H1 (cell line): ENCODE measurements at regions not wholly inside any gene's neighbourhood (a gene's known extent, or its start where the extent isn't known, plus 50 kb on each side); places are given as distances from the start of the nearest gene placed in this dataset.
"Not testable (repeated sequence)": the region's sequence is repeated elsewhere in the genome, so short reads cannot be mapped to it uniquely, and the experiment has no call there.

Experiments used
- CTCF ChIA-PET: fragments of 300-600 bp; sonication (Branson Sonifier 250); formaldehyde crosslinking; loops from one replicate; lab custom pipeline; 2021; ENCODE audit not compliant: partially characterized antibody; lab: Charles Lee
- POLR2A ChIA-PET: fragments of 300-600 bp; sonication (Branson Sonifier 250); formaldehyde crosslinking; loops from one replicate; lab custom pipeline; 2021; ENCODE audit warnings: inconsistent platforms; ENCODE audit not compliant: partially characterized antibody; lab: Charles Lee
- DNase-seq, 2 experiments: peaks; one replicate each; pipeline versions ENCODE4 v3.0.0 to v3.0.0-alpha.2; 2010 to 2022; ENCODE audit warnings: low spot score in 2 of 2, low read depth in 1 of 2, mixed read lengths in 1 of 2
- FAIRE-seq: peaks from 2 replicates; lab custom pipeline; 2011; peaks lifted over from hg19 to GRCh38; lab: Jason Lieb, UNC
- H2AFZ ChIP-seq: 2 replicates; pipeline ENCODE4 v1.8.1; 2012; ENCODE audit warnings: low read length, inconsistent platforms
- H2AK5ac ChIP-seq: 2 replicates; pipeline ENCODE4 v1.6.1; 2013; ENCODE audit warnings: low read depth, low read length
- H2BK120ac ChIP-seq: replicated peaks from 2 replicates; pipeline ENCODE3; 2013; ENCODE audit warnings: low read depth, low read length, inconsistent platforms
- H2BK12ac ChIP-seq: 2 replicates; pipeline ENCODE4 v1.6.1; 2013; ENCODE audit warnings: low read depth, low read length
- H2BK15ac ChIP-seq: 2 replicates; pipeline ENCODE4 v1.6.1; 2013; ENCODE audit warnings: low read length
- H2BK20ac ChIP-seq: 2 replicates; pipeline ENCODE4 v1.6.1; 2013; ENCODE audit warnings: low read length
- H2BK5ac ChIP-seq: 2 replicates; pipeline ENCODE4 v1.6.1; 2013; ENCODE audit warnings: low read depth, low read length
- H3K14ac ChIP-seq: 2 replicates; pipeline ENCODE4 v1.6.1; 2013; ENCODE audit warnings: inconsistent platforms; ENCODE audit not compliant: insufficient read length
- H3K18ac ChIP-seq: 2 replicates; pipeline ENCODE4 v1.6.1; 2013; ENCODE audit warnings: low read length; ENCODE audit errors: extremely low read depth
- H3K23ac ChIP-seq: 2 replicates; pipeline ENCODE4 v1.6.1; 2013; ENCODE audit warnings: inconsistent platforms; ENCODE audit not compliant: insufficient read length
- H3K23me2 ChIP-seq: 2 replicates; pipeline ENCODE4 v1.6.1; 2013; ENCODE audit warnings: low read depth, low read length
- H3K27ac ChIP-seq: 2 replicates; pipeline ENCODE4 v1.6.1; 2011; ENCODE audit warnings: low read depth, low read length, inconsistent platforms
- H3K27me3 ChIP-seq, 4 experiments: replicated peaks in 1 of 4; 1 replicate in 1 of 4; 2 replicates in 3 of 4; pipeline versions ENCODE4 v1.6.1 to v1.8.1; 2011 to 2013; ENCODE audit warnings: low read length in 3 of 4, mild to moderate bottlenecking in 3 of 4, inconsistent platforms in 2 of 4, mixed read lengths in 2 of 4, moderate library complexity in 1 of 4; ENCODE audit not compliant: control insufficient read depth in 3 of 4, insufficient read depth in 3 of 4; ENCODE audit errors: extremely low read depth in 1 of 4
- H3K36me3 ChIP-seq, 4 experiments: 2 replicates each; pipeline versions ENCODE4 v1.6.1 to v1.8.1; 2011 to 2013; ENCODE audit warnings: mild to moderate bottlenecking in 4 of 4, low read length in 3 of 4, moderate library complexity in 2 of 4, control low read depth in 1 of 4, inconsistent platforms in 1 of 4; ENCODE audit not compliant: insufficient read depth in 4 of 4, control insufficient read depth in 2 of 4
- H3K4ac ChIP-seq: replicated peaks from 2 replicates; pipeline ENCODE3; 2013; ENCODE audit warnings: low read length, low read depth, mixed read lengths, inconsistent platforms; ENCODE audit not compliant: insufficient read length
- H3K4me1 ChIP-seq, 4 experiments: replicated peaks in 1 of 4; 1 replicate in 1 of 4; 2 replicates in 3 of 4; pipeline versions ENCODE4 v1.6.1 to v1.8.1; 2011 to 2013; ENCODE audit warnings: low read length in 3 of 4, inconsistent platforms in 2 of 4, mixed read lengths in 1 of 4; ENCODE audit not compliant: insufficient read depth in 4 of 4, control insufficient read depth in 3 of 4
- H3K4me2 ChIP-seq, 2 experiments: 2 replicates each; pipeline versions ENCODE4 v1.6.1 to v1.8.1; 2011 to 2013; ENCODE audit warnings: low read depth in 2 of 2, low read length in 2 of 2, control low read depth in 1 of 2, inconsistent platforms in 1 of 2, mild to moderate bottlenecking in 1 of 2; ENCODE audit not compliant: insufficient read depth in 1 of 2
- H3K4me3 ChIP-seq, 4 experiments: fragments of 200-600, 300-600 bp in 1 of 4; sonication (generic), shearing (Covaris generic), sonication (Bioruptor Twin) in 1 of 4; 2 replicates each; pipeline versions ENCODE4 v1.5.1 to v1.8.1; 2011 to 2016; ENCODE audit warnings: low read length in 4 of 4, low read depth in 3 of 4, control low read depth in 2 of 4, inconsistent platforms in 2 of 4, mild to moderate bottlenecking in 2 of 4, mixed read lengths in 1 of 4, moderate library complexity in 1 of 4; ENCODE audit not compliant: insufficient read depth in 2 of 4; ENCODE audit errors: extremely low read depth in 1 of 4
- H3K56ac ChIP-seq: replicated peaks from 2 replicates; pipeline ENCODE3; 2013; ENCODE audit warnings: low read depth, mild to moderate bottlenecking, mixed read lengths, low read length, inconsistent platforms; ENCODE audit not compliant: insufficient read length
- H3K79me1 ChIP-seq: 2 replicates; pipeline ENCODE4 v1.6.1; 2013; ENCODE audit warnings: low read depth, low read length, control low read depth
- H3K79me2 ChIP-seq, 2 experiments: 2 replicates each; pipeline versions ENCODE4 v1.6.1 to v1.8.1; 2012 to 2013; ENCODE audit warnings: low read length in 2 of 2, mild to moderate bottlenecking in 2 of 2, inconsistent platforms in 1 of 2; ENCODE audit not compliant: insufficient read depth in 2 of 2, control insufficient read depth in 1 of 2
- H3K9ac ChIP-seq, 4 experiments: replicated peaks in 1 of 4; 1 replicate in 1 of 4; 2 replicates in 3 of 4; pipeline versions ENCODE4 v1.6.1 to v1.8.1; 2011 to 2013; ENCODE audit warnings: low read depth in 3 of 4, low read length in 3 of 4, control low read depth in 2 of 4, mild to moderate bottlenecking in 2 of 4, moderate library complexity in 2 of 4, inconsistent platforms in 1 of 4; ENCODE audit errors: extremely low read depth in 1 of 4
- H3K9me3 ChIP-seq, 2 experiments: 2 replicates each; pipeline versions ENCODE4 v1.6.1 to v1.8.1; 2012 to 2013; ENCODE audit warnings: mild to moderate bottlenecking in 2 of 2, moderate library complexity in 2 of 2, control low read depth in 1 of 2, inconsistent platforms in 1 of 2, low read depth in 1 of 2, low read length in 1 of 2, mixed read lengths in 1 of 2; ENCODE audit not compliant: insufficient read depth in 2 of 2
- H4K20me1 ChIP-seq, 2 experiments: replicated peaks in 1 of 2; 2 replicates each; pipeline versions ENCODE3 to v1.8.1; 2011 to 2013; ENCODE audit warnings: inconsistent platforms in 2 of 2, low read length in 2 of 2, mild to moderate bottlenecking in 1 of 2; ENCODE audit not compliant: insufficient read depth in 2 of 2, control insufficient read depth in 1 of 2
- H4K5ac ChIP-seq: 2 replicates; pipeline ENCODE4 v1.6.1; 2013; ENCODE audit warnings: low read length, low read depth, mixed read lengths, inconsistent platforms; ENCODE audit not compliant: insufficient read length
- H4K8ac ChIP-seq: 2 replicates; pipeline ENCODE4 v1.8.0; 2013; ENCODE audit warnings: mild to moderate bottlenecking, moderate library complexity, low read length, inconsistent platforms; ENCODE audit not compliant: insufficient read depth; ENCODE audit errors: extremely low read depth
- H4K91ac ChIP-seq: replicated peaks from 2 replicates; pipeline ENCODE3; 2013; ENCODE audit warnings: low read length, mixed read lengths, inconsistent platforms; ENCODE audit not compliant: insufficient read length
- WGBS, 2 experiments: shearing (Covaris generic) in 1 of 2; methylation state at CpG; one replicate each; pipeline versions ENCODE4 v1.1.6 to v1.1.7; 2013 to 2015; ENCODE audit warnings: low lambda C conversion rate in 2 of 2, mixed read lengths in 2 of 2, inconsistent platforms in 1 of 2, low coverage in 1 of 2, missing lambda C conversion rate in 1 of 2; ENCODE audit not compliant: insufficient replicate concordance in 2 of 2, insufficient coverage in 1 of 2, insufficient read length in 1 of 2; ENCODE audit errors: extremely low coverage in 1 of 2, missing lambda C conversion rate in 1 of 2; 5-methylcytosine and 5-hydroxymethylcytosine counted together

DNA sequence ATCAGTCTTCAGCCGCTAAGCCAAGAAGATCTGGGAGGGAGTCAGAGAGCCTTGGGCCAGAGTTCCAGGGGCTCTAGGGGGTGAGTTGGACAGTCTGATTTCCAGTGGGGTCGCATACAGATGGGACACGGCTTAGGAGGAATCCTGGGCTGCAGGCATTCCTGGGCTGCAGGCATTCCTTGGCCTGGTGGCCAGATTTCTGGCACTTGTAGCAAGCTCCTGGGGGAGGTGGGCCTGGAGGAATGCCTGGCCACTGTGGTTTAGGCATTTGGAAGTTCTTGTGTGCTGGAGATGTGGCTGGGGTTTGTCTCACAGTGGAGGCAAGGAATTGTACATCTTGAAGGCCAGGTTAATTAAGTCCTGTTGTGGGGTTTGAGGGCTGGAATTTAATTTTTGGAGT is 165.4 kb upstream of the JADE1 start:
- H4K8ac ChIP-seq, H3K4me3 ChIP-seq, H3K4me2 ChIP-seq, H2AK5ac ChIP-seq, H4K20me1 ChIP-seq, H4K91ac ChIP-seq, H2BK15ac ChIP-seq, H3K4me1 ChIP-seq, H4K5ac ChIP-seq, H3K23ac ChIP-seq, H3K79me1 ChIP-seq, FAIRE-seq, H3K23me2 ChIP-seq, H3K9ac ChIP-seq, H3K36me3 ChIP-seq, H3K79me2 ChIP-seq, H3K14ac ChIP-seq, H3K18ac ChIP-seq, H3K4ac ChIP-seq, H2AFZ ChIP-seq, POLR2A ChIA-PET, H2BK120ac ChIP-seq, H3K27me3 ChIP-seq, H3K27ac ChIP-seq, H3K56ac ChIP-seq: not testable (repeated sequence)
- Histone ChIP-seq H2BK20ac (peak overlapping the region; percentile 86; the same call in 1 of the 2 replicates), H2BK12ac (0 out of 2 replicates have a peak overlapping the region, but pooled peaks have one; percentile 50), H2BK5ac (peak overlapping the region; percentile 60; the same call in 1 of the 2 replicates), H3K9me3 (peaks cover 0 to 11% of the 10 kb centered on the region in 2 experiments; a peak in 2 of 4 replicates)
- WGBS, 2 experiments = 95% methylated on average over 3 of the region's 3 CpGs; no CpG with 5 or more reads in 1 of the 2 experiments
- peak in 1 of 2 experiments; percentile 35 for DNase-seq
- CTCF ChIA-PET = interaction anchor here (0.6 kb wide), 1 partner anchor 53 kb away, joined by 3 read pairs; no protein-coding TSS in a partner anchor

DNA sequence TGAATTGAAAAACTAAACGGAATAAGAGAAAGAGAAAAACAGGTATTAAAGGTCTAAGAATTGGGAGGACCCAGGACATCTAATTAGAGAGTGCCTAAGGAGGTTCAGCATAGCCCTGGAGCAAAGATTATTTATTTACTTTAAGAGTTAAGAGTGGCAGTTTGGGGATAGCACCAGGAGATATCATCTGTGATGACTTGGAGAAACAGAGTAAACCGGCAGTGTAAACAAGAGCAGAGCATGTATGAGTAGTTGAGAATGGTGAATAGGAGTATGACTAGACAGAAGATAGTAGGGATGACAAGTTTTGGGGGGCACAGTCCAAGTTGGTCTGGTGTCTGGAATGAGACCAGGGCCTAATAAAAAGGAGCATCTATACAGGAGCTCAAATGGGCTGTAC is 167.9 kb upstream of the JADE1 start:
- H3K18ac ChIP-seq, FAIRE-seq, H3K9ac ChIP-seq, H3K23ac ChIP-seq, H3K56ac ChIP-seq, H3K4ac ChIP-seq, H3K27me3 ChIP-seq, H3K4me3 ChIP-seq, H2AK5ac ChIP-seq, H4K20me1 ChIP-seq, H2AFZ ChIP-seq, H2BK20ac ChIP-seq, POLR2A ChIA-PET, H3K79me2 ChIP-seq, H2BK15ac ChIP-seq, H3K23me2 ChIP-seq, H4K8ac ChIP-seq, H3K27ac ChIP-seq, H4K91ac ChIP-seq, H3K14ac ChIP-seq, H3K79me1 ChIP-seq, H2BK5ac ChIP-seq, H2BK120ac ChIP-seq, H4K5ac ChIP-seq, CTCF ChIA-PET, H3K36me3 ChIP-seq, H3K4me1 ChIP-seq, H3K4me2 ChIP-seq, H2BK12ac ChIP-seq, H3K9me3 ChIP-seq: not testable (repeated sequence)
- 86% methylated on average over 2 of the region's 2 CpGs; no CpG with 5 or more reads in 1 of the 2 experiments for WGBS, 2 experiments
- peak in 1 of 2 experiments; percentile 27 for DNase-seq
